NCI-H1930 (cell line): ENCODE measurements at regions not wholly inside any gene's neighbourhood (a gene's known extent, or its start where the extent isn't known, plus 50 kb on each side); places are given as distances from the start of the nearest gene placed in this dataset.
"Not testable (repeated sequence)": the region's sequence is repeated elsewhere in the genome, so short reads cannot be mapped to it uniquely, and the experiment has no call there.

Experiments
- DNase-seq, 2 experiments: peaks; one replicate each; lab custom pipeline; 2025; lab: John Stamatoyannopoulos, UW

DNA sequence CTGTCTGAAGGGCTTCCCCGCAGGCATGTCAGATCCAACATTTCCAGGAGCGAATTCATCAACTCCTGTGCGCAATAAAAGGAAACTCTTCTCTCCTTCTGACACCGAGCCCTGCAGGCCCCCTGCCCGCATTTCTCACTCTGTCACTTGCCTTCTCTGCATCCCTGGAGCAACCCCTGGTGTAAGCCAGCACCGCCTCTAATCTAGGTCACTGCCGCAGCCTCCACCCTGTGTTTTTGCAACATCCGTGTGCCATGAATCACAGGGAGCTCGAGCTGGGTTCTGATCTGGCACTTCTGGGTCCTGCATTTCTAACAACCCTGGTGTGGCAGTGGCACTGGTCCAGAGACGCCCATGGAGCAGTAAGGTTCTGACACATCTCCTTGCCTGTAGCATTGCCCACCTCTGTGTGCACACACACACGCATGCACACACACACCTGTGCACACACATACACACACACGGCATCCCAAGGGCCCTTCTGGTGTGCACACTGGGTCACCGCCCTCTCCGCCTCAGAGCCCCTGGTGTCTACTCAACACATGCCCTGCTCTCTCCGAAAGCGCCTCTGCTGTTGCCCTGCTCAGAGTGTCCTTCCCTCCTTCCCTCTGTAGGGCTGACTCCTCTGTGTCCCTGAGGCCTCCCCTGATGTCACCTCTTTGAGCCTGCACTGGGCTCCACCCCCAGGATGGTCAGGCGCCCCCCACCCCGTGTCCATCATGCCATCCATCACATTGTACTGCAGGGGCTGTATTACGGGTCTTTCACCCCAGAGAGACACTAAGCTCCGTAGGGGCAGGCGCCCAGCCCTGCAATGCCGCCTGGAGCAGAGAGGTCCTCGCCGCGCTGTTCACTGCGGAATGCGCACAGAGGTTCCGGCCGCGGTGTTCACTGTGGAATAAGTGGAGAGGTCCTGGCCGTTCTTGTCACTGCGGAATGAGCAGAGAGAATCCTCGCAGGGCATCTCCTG is 111.4 kb upstream of the SFSWAP start:
- DNase-seq, result no peak

GRCh38 chr12:131600160-131600532 is 110.7 kb upstream of the SFSWAP start:
- DNase-seq, result no peak

GRCh38 chr12:131601499-131601898 is 109.4 kb upstream of the SFSWAP start:
- not testable (repeated sequence) for DNase-seq

- no peak for DNase-seq
Measured at GRCh38 chr12:131603106-131603938, 107.6 kb upstream of the SFSWAP start.

GRCh38 chr12:131603939-131604795 is 106.7 kb upstream of the SFSWAP start:
- no peak for DNase-seq

- DNase-seq, result no peak
Measured at GRCh38 chr12:131604859-131605258, 106.0 kb upstream of the SFSWAP start.

DNA sequence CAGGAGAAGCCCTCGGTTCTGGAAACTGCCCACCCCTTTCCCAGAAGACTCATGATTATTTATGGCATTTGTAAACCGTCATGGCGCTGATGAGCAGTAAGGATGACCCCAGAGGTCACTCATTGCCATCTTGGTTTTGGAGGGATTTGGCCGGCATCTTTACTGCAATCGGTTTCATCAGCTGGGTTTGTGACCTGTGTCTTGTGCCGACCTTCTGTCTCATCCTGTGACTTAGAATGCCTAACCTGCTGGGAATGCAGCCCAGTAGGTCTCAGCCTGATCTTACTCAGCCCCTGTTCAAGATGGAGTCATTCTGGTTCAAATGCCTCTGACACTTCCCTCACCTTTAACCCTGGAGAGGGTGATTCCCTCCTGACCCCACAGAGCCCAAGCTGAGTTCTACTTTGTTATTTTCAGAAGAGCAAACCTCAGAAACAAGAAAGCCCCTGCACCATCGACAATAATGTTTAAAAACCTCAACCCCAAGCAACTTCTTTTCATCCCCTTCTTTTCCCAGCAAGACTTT is 105.5 kb upstream of the SFSWAP start:
- no peak for DNase-seq

DNA sequence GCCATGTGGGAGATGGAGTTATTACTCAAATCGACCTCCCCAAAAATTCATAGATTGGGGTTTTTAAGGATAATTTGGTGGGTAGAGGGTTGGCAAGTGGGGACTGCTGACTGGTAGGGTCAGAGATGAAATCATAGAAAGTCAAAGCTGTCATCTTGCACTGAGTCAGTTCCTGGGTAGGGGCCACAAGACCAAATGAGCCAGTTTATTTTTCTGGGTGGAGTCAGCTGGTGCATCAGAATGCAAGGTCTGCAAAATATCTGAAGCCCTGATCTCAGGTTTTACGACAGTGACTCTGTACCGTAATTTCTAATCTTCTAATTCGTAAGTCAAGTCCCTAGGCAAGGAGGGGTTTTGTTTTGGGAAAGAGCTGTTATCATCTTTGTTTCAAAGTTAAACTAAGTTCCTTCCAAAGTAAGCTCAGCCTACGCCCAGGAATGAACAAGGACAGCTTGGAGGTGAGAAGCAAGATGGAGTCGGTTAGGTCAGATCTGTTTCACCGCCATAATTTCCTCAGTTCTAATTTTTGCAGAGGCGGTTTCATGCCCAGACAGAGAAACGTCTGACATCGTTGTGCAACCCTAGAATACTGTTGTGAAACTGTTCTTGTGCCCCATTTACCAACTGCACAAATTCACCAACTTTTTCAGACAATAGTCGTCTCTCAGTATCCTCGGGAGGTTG is 104.5 kb upstream of the SFSWAP start:
- DNase-seq, result no peak

GRCh38 chr12:131607658-131608447 is 103.0 kb upstream of the SFSWAP start:
- DNase-seq, result no peak

DNA sequence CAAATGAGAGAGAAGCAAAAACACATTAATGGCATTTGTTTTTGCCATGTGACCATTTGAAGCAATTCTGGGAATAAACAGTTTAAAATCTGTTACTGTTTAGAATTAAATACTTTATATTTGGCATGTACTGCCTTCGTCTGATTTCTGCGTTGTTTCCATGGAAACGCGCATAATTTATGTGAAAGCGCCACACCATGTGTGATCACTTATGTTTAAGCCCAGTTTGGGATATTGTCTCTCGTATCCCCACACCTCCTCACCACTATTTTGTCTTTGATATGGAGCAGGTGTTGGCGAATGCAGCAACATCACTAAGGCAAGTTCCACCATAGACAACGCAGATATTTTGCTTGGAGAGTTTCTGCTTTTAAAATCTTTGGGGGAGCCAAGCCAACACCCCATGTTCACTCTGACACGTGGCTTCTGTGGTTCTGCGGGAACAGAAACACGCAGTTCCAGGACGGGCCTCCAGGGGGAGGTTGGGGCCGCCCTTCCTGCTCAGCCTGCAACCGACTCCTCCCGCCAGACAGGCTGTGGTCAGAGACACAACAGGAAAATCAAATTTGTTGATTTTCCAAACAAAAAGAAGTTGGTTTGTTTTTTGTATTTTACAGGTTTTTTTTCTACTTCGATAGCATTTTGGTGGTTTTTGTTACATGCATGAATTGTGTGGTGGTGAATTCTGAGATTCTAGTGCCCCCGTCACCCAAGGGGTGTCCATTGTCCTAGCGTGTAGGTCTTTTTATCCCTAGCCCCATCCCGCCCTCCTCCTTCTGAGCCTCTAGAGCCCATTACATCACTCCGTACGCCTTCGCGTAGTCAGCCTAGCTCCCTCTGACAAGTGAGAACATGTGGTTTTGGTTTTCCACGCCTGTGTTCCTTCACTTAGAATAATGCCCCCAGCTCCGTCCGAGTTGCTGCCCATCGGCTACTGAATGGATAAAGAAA is 101.9 kb upstream of the SFSWAP start:
- peak in 1 of 2 experiments; percentile 29 for DNase-seq

- DNase-seq, result no peak
Measured at GRCh38 chr12:131609762-131610161, 101.1 kb upstream of the SFSWAP start.

DNA sequence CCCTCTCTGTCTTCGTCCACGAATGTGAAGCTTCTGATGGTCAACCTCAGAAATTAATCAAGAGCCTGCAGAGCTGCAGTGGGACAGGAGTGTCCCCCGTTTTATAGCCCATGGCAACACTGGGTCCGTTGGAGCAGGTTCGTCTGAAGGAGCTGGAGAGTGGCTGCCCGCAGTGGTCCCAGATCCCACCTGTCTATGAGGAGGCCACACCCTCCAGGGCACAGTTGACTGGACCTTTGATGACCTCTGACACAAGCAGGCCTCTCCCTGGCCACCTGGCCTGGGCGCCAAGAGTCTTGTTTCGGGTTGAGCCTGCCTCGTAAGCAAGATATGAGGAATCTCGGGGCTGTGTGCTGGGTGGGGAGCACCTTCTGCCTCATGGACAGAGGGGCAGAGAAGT is 100.7 kb upstream of the SFSWAP start:
- DNase-seq, result no peak

DNA sequence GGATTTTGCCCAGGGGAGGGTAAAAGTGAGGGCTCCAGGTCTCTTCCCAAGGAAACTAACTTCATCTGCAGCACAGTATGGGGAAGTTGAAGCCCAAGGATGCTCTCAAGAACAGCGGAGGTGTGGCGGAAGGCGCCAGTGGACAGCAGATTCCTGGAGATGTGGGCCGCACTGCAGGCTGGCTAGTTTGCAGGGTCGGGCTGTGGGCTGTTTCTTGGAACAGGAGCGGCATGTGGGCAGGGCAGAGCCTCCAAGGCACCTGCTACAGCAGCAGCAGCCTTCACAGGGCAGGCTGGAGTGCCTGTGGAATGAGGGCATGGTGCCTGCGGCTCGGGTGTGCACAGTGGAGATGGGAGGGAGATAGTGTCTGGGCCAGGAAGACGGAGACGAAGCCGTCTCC is 100.0 kb upstream of the SFSWAP start:
- DNase-seq, result no peak

DNA sequence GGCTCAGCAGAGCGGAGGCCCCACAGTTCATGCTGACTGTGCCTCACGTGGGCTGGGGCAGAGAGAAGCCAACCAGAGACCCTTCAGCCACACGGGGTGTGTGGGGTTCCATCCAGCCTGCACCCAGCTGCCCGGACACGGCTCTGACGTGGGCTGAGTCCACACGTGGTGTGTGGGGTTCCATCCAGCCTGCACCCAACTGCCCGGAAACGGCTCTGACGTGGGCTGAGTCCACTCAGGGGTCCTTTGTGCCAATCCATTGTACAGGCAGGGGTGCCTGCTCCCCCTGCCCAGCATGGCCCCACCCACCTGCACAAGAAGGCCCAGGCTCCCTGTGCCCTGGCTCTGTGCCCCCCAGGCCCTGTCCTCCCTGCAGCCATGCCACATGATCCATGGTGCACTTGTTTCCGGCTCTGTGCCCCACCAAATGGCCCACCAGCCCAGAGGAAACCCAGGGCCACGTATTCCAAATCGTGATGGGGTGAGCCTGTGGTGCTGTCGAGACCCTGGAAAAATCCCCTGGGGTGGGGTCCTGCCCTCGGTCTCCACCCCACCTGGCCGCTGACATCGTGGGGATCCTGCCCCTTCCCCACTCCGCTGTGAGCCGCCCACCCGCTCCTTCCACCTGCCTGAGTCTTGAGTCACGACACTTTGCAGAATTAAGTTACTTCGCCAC is 99.3 kb upstream of the SFSWAP start:
- no peak for DNase-seq

GRCh38 chr12:131612092-131612755 is 98.7 kb upstream of the SFSWAP start:
- DNase-seq, result no peak

- DNase-seq, result no peak
Measured at GRCh38 chr12:131613186-131613585, 97.7 kb upstream of the SFSWAP start.

DNA sequence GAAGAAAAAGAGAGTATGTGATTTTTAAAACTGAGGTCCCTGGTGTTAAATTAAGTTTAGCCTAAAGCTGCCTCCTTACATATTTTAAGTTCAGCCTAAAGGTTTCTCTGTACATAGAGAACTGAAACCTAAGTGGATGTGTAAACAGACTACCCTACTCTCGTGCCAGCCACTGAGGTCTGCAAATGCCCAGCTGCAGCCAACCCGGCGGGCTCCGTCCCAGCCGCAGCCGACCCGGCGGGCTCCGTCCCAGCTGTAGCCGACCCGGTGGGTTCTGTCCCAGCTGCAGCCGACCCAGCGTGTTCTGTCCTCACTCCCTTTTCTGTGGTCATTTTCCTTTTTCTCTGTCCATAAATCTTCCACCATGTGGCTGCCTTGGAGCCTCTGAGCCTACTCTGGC is 97.2 kb upstream of the SFSWAP start:
- DNase-seq, result no peak
